HG03175 (cell line): ENCODE measurements at regions not wholly inside any gene's neighbourhood (a gene's known extent, or its start where the extent isn't known, plus 50 kb on each side); places are given as distances from the start of the nearest gene placed in this dataset.

Experiments
- ATAC-seq: cut with Tn5 transposase; IDR thresholded peaks from one replicate; pipeline ENCODE4 v1.9.1; 2021; ENCODE audit warnings: mild to moderate bottlenecking, moderate library complexity; ENCODE audit not compliant: unreplicated experiment

- peak; percentile 93 for ATAC-seq
Observed at GRCh38 chr5:155827949-155828348, 499.0 kb upstream of the SGCD start.

GRCh38 chr5:155831491-155831890 is 495.5 kb upstream of the SGCD start:
- no peak for ATAC-seq

- no peak for ATAC-seq
Observed at GRCh38 chr5:155833287-155833686, 493.7 kb upstream of the SGCD start.

- no peak for ATAC-seq
Observed at GRCh38 chr5:155834271-155834975, 492.5 kb upstream of the SGCD start.

GRCh38 chr5:155836089-155836803 is 490.7 kb upstream of the SGCD start:
- ATAC-seq: no peak

GRCh38 chr5:155838394-155838793 is 488.6 kb upstream of the SGCD start:
- ATAC-seq: no peak

GRCh38 chr5:155839251-155840037 is 487.5 kb upstream of the SGCD start:
- ATAC-seq: no peak

- ATAC-seq: no peak
Observed at GRCh38 chr5:155844542-155844941, 482.4 kb upstream of the SGCD start.

GRCh38 chr5:155850370-155850769 is 476.6 kb upstream of the SGCD start:
- no peak for ATAC-seq

GRCh38 chr5:155866971-155867370 is 460.0 kb upstream of the SGCD start:
- no peak for ATAC-seq

- no peak for ATAC-seq
Observed at GRCh38 chr5:155867522-155868088, 459.4 kb upstream of the SGCD start.

GRCh38 chr5:155870636-155871035 is 456.3 kb upstream of the SGCD start:
- no peak for ATAC-seq

- ATAC-seq: no peak
Observed at GRCh38 chr5:155871623-155872022, 455.3 kb upstream of the SGCD start.

- no peak for ATAC-seq
Observed at GRCh38 chr5:155872629-155873220, 454.2 kb upstream of the SGCD start.

GRCh38 chr5:155878991-155879575 is 447.9 kb upstream of the SGCD start:
- ATAC-seq: no peak

- no peak for ATAC-seq
Observed at GRCh38 chr5:155884041-155884440, 442.9 kb upstream of the SGCD start.

- no peak for ATAC-seq
Observed at GRCh38 chr5:155885199-155885598, 441.8 kb upstream of the SGCD start.

GRCh38 chr5:155886311-155887031 is 440.5 kb upstream of the SGCD start:
- no peak for ATAC-seq

GRCh38 chr5:155895484-155895883 is 431.5 kb upstream of the SGCD start:
- ATAC-seq: no peak

- ATAC-seq: no peak
Observed at GRCh38 chr5:155897761-155898160, 429.2 kb upstream of the SGCD start.
